ENCODE measurements at regions not wholly inside any gene's neighbourhood (a gene's known extent, or its start where the extent isn't known, plus 50 kb on each side); places are given as distances from the start of the nearest gene placed in this dataset.

DNA sequence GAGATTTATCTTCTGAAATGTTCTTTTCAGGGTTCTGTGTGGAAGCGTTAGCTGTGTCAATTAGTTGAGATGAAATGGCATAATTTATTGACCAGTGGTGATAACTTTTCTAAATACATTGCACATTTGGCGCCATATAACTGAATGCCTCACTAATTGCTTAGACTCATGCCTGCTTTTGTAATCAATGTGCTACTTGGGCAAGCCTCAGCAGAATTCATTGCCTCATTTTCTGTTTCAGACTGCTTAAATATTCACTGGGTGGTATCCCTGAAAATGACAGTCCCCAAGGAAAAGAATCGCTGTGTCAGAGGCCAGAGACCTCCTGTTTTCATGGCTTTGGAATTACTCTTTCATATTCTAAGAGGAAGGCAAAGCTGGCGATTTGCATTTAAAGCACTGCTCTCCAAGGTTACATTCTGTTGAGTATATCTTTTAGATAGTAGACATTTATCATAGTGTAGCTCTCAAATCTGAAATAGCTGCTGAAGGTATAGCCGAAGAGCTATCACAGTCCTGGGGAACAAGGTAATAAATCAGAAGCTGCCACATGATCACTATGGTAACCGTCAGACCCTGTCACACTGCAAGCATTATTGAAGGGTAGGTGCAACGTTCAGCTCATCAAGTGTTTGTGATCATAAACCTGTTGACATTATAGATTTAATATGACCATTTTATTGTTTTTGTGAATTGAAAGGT lies 297.3 kb upstream of the E2F7 start:
- no peak for TF ChIP-seq CTCF (IDR thresholded peaks at IDR 0.05)
- H3K4me3 ChIP-seq, result no peak overlapping the region
- no peak for ATAC-seq
- H3K27me3 ChIP-seq (ENCODE audit: insufficient read depth in 3 of 3, low read length in 2 of 3), result no peaks in the 10 kb centered on the region
- WGBS, 3 donors, result 47 to 49% (median 47%) methylated on average over 7 of the region's 7 CpGs
- H3K4me1 ChIP-seq, result no peaks in the 10 kb centered on the region
- no peak for DNase-seq
- H3K9me3 ChIP-seq, result no peaks in the 10 kb centered on the region
- H3K36me3 ChIP-seq (ENCODE audit: insufficient read depth in 1 of 2, low read depth in 1 of 2), result no peaks in the 10 kb centered on the region
- intact Hi-C loops (cut with DNase I), result no loop called here
- H3K27ac ChIP-seq, result no peak overlapping the region

GRCh38 chr12:77357655-77358054 lies 292.3 kb upstream of the E2F7 start:
- no peak overlapping the region for H3K4me3 ChIP-seq
- H3K4me1 ChIP-seq, result no peaks in the 10 kb centered on the region
- no peak for ATAC-seq
- intact Hi-C loops (cut with DNase I), result no loop called here
- no peaks in the 10 kb centered on the region for H3K9me3 ChIP-seq
- H3K27ac ChIP-seq, result no peak overlapping the region
- no peak for DNase-seq
- H3K36me3 ChIP-seq (ENCODE audit: insufficient read depth in 1 of 2, low read depth in 1 of 2), result no peaks in the 10 kb centered on the region
- no peak for TF ChIP-seq CTCF (IDR thresholded peaks at IDR 0.05)
- H3K27me3 ChIP-seq (ENCODE audit: insufficient read depth in 3 of 3, low read length in 2 of 3), result peaks cover 0 to 3% (median 0%) of the 10 kb centered on the region in 3 donors
- WGBS, 3 donors, result 84 to 86% (median 85%) methylated on average over 6 of the region's 6 CpGs

DNA sequence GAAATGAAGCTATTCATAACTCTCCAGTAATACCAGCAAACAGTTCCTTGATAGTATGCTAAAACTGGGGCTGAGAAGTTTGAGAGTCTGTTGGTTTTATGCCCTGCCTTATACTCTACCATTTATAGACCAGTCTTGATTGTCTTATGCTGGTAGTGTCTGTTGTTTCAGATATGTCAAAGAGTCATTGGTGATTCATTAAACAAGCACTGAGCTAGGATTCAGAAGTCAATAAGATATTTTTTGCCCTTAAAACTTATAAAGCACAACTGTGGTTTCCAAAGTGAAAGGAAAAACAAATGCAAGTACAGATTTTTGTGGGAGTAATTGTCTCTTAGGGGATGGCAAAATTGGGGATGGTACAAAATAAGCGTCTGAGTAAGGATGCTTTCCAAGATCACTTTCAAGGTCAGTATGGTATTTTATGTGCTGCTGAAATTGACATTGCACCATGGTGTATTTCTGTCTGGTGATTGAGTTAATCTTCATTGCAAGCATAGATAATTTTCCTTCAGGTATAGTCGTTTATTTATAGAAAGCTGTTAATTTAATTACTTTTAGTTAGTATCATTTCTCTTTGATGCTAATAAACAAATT lies 289.5 kb upstream of the E2F7 start:
- 50 to 60% (median 59%) methylated on average over 2 of the region's 2 CpGs for WGBS, 3 donors
- Histone ChIP-seq H3K9me3 (no peaks in the 10 kb centered on the region), H3K27ac (no peak overlapping the region), H3K4me1 (no peaks in the 10 kb centered on the region), H3K36me3 (ENCODE audit: insufficient read depth in 1 of 2, low read depth in 1 of 2) (no peaks in the 10 kb centered on the region), H3K27me3 (ENCODE audit: insufficient read depth in 3 of 3, low read length in 2 of 3) (peaks cover 0 to 3% (median 0%) of the 10 kb centered on the region in 3 donors), H3K4me3 (no peak overlapping the region)
- ATAC-seq (no peak), DNase-seq (no peak)
- intact Hi-C loops (cut with DNase I), result no loop called here
- no peak for TF ChIP-seq CTCF (IDR thresholded peaks at IDR 0.05)

GRCh38 chr12:77352946-77353345 lies 287.6 kb upstream of the E2F7 start:
- H3K27me3 ChIP-seq (ENCODE audit: insufficient read depth in 3 of 3, low read length in 2 of 3), result peaks cover 0 to 3% (median 0%) of the 10 kb centered on the region in 3 donors
- H3K4me3 ChIP-seq, result no peak overlapping the region
- ATAC-seq (no peak), DNase-seq (no peak)
- no peaks in the 10 kb centered on the region for H3K9me3 ChIP-seq
- no peaks in the 10 kb centered on the region for H3K4me1 ChIP-seq
- 45 to 66% (median 55%) methylated on average over 1 of the region's 1 CpG for WGBS, 3 donors
- H3K27ac ChIP-seq, result no peak overlapping the region
- H3K36me3 ChIP-seq (ENCODE audit: insufficient read depth in 1 of 2, low read depth in 1 of 2), result no peaks in the 10 kb centered on the region
- intact Hi-C loops (cut with DNase I), result no loop called here
- no peak for TF ChIP-seq CTCF (IDR thresholded peaks at IDR 0.05)

DNA sequence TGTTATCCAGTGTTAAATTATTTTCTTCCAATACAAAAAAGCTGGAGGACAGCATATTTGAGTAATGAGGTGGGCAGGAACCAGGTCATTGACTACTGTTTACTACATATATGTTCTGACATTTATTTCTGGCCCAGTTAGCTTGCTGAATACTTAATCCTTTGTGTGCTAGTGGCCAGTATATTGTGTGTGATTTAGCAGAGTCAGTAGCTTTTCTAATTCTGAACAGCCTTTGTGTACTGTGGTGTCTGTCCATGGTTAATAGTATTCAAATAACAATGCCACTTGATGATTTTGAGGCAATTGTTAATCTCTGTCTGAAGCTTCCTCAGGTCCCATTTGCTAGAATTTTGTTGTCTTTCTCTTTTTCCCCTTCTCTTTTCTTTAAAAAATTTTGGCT lies 286.5 kb upstream of the E2F7 start:
- DNase-seq, result no peak
- Histone ChIP-seq H3K27me3 (ENCODE audit: insufficient read depth in 3 of 3, low read length in 2 of 3) (peaks cover 0 to 3% (median 0%) of the 10 kb centered on the region in 3 donors), H3K9me3 (no peaks in the 10 kb centered on the region), H3K36me3 (ENCODE audit: insufficient read depth in 1 of 2, low read depth in 1 of 2) (no peaks in the 10 kb centered on the region), H3K4me3 (no peak overlapping the region), H3K27ac (no peak overlapping the region), H3K4me1 (no peaks in the 10 kb centered on the region)
- no peak for ATAC-seq
- no peak for TF ChIP-seq CTCF (IDR thresholded peaks at IDR 0.05)
- intact Hi-C loops (cut with DNase I), result no loop called here

All from psoas muscle (tissue), 7 donors.